ENCODE measurements at regions not wholly inside any gene's neighbourhood (a gene's known extent, or its start where the extent isn't known, plus 50 kb on each side); places are given as distances from the start of the nearest gene placed in this dataset.

- Histone ChIP-seq H4K20me1 (ENCODE audit: control insufficient read depth, insufficient read depth, low read length, poor library complexity, severe bottlenecking) (no peaks in the 10 kb centered on the region), H3K27ac (ENCODE audit: low read length in 2 of 2) (no peak overlapping the region), H3K9me3 (ENCODE audit: control extremely low read depth in 1 of 3, control insufficient read depth in 2 of 3, insufficient read depth in 1 of 3, low read length in 2 of 3) (peaks cover 0 to 3% (median 0%) of the 10 kb centered on the region in 3 donors), H3K4me2 (replicated peaks; ENCODE audit: low read depth, low read length, poor library complexity, severe bottlenecking) (no peak overlapping the region), H3K79me2 (ENCODE audit: control insufficient read depth, insufficient read depth, low read length) (no peaks in the 10 kb centered on the region), H3K36me3 (replicated peaks in 1 of 2; ENCODE audit: control extremely low read depth in 1 of 2, control insufficient read depth in 1 of 2, extremely low read depth in 1 of 2, insufficient read depth in 2 of 2, low read length in 1 of 2) (no peaks in the 10 kb centered on the region), H3K4me1 (ENCODE audit: control insufficient read depth in 2 of 2, insufficient read depth in 2 of 2, low read length in 2 of 2) (no peaks in the 10 kb centered on the region), H3K27me3 (replicated peaks in 1 of 4; ENCODE audit: control extremely low read depth in 1 of 4, control insufficient read depth in 3 of 4, insufficient read depth in 4 of 4, low read length in 3 of 4) (no peaks in the 10 kb centered on the region), H3K4me3 (ENCODE audit: control extremely low read depth in 1 of 5, extremely low read depth in 1 of 5, insufficient read depth in 1 of 5, low read depth in 2 of 5, low read length in 4 of 5) (no peak overlapping the region), H2AFZ (ENCODE audit: insufficient read depth, low read depth, low read length, poor library complexity, severe bottlenecking) (no peak overlapping the region), H3K9ac (ENCODE audit: low read length) (no peak overlapping the region)
- no peaks in the 10 kb centered on the region for H3K9me3 Mint-ChIP-seq (ENCODE audit: insufficient read depth)
- peaks cover 8% of the 10 kb centered on the region for H3K27me3 Mint-ChIP-seq
- DNase-seq (no peak), ATAC-seq (ENCODE audit: low read depth) (no peak)
- CTCF ChIA-PET = no interaction called here
- no peaks in the 10 kb centered on the region for H3K4me1 Mint-ChIP-seq
- POLR2A ChIA-PET = no interaction called here
- 83% methylated on average over 1 of the region's 3 CpGs for WGBS (ENCODE audit: insufficient coverage)
- no peak overlapping the region for H3K27ac Mint-ChIP-seq
- H3K4me3 Mint-ChIP-seq = no peak overlapping the region
- intact Hi-C loops (cut with micrococcal nuclease) = no loop called here
- TF ChIP-seq EZH2 (IDR thresholded peaks at IDR 0.05; ENCODE audit: borderline replicate concordance, insufficient read depth, low read depth, low read length, poor library complexity, severe bottlenecking) (no peak), CTCF (IDR thresholded peaks at IDR 0.05) (no peak)
Measured at GRCh38 chr11:130774703-130775102, 141.6 kb downstream of the SNX19 start.

GRCh38 chr11:130775306-130776060 lies 140.8 kb downstream of the SNX19 start:
- 98% methylated on average over 4 of the region's 6 CpGs for WGBS (ENCODE audit: insufficient coverage)

More at GRCh38 chr11:130775306-130776060, 140.8 kb downstream of the SNX19 start:
- Histone ChIP-seq H4K20me1 (ENCODE audit: control insufficient read depth, insufficient read depth, low read length, poor library complexity, severe bottlenecking) (no peaks in the 10 kb centered on the region), H3K27ac (ENCODE audit: low read length in 2 of 2) (no peak overlapping the region), H3K4me2 (replicated peaks; ENCODE audit: low read depth, low read length, poor library complexity, severe bottlenecking) (no peak overlapping the region), H3K36me3 (replicated peaks in 1 of 2; ENCODE audit: control extremely low read depth in 1 of 2, control insufficient read depth in 1 of 2, extremely low read depth in 1 of 2, insufficient read depth in 2 of 2, low read length in 1 of 2) (no peaks in the 10 kb centered on the region), H3K27me3 (replicated peaks in 1 of 4; ENCODE audit: control extremely low read depth in 1 of 4, control insufficient read depth in 3 of 4, insufficient read depth in 4 of 4, low read length in 3 of 4) (no peaks in the 10 kb centered on the region), H2AFZ (ENCODE audit: insufficient read depth, low read depth, low read length, poor library complexity, severe bottlenecking) (no peak overlapping the region), H3K9me3 (ENCODE audit: control extremely low read depth in 1 of 3, control insufficient read depth in 2 of 3, insufficient read depth in 1 of 3, low read length in 2 of 3) (peaks cover 0 to 3% (median 0%) of the 10 kb centered on the region in 3 donors), H3K9ac (ENCODE audit: low read length) (no peak overlapping the region), H3K79me2 (ENCODE audit: control insufficient read depth, insufficient read depth, low read length) (no peaks in the 10 kb centered on the region), H3K4me3 (ENCODE audit: control extremely low read depth in 1 of 5, extremely low read depth in 1 of 5, insufficient read depth in 1 of 5, low read depth in 2 of 5, low read length in 4 of 5) (no peak overlapping the region), H3K4me1 (ENCODE audit: control insufficient read depth in 2 of 2, insufficient read depth in 2 of 2, low read length in 2 of 2) (no peaks in the 10 kb centered on the region)
- H3K27me3 Mint-ChIP-seq = peaks cover 8% of the 10 kb centered on the region
- H3K4me3 Mint-ChIP-seq = no peak overlapping the region
- POLR2A ChIA-PET = no interaction called here
- intact Hi-C loops (cut with micrococcal nuclease) = no loop called here
- TF ChIP-seq EZH2 (IDR thresholded peaks at IDR 0.05; ENCODE audit: borderline replicate concordance, insufficient read depth, low read depth, low read length, poor library complexity, severe bottlenecking) (no peak), CTCF (IDR thresholded peaks at IDR 0.05) (no peak)
- no peaks in the 10 kb centered on the region for H3K9me3 Mint-ChIP-seq (ENCODE audit: insufficient read depth)
- H3K27ac Mint-ChIP-seq = no peak overlapping the region
- no peaks in the 10 kb centered on the region for H3K4me1 Mint-ChIP-seq
- ATAC-seq (ENCODE audit: low read depth) (no peak), DNase-seq (no peak)
- CTCF ChIA-PET = no interaction called here

All from B cell (primary cell).